ENCODE measurements at regions not wholly inside any gene's neighbourhood (a gene's known extent, or its start where the extent isn't known, plus 50 kb on each side); places are given as distances from the start of the nearest gene placed in this dataset.

GRCh38 chr14:51455041-51455835 is 196.5 kb upstream of the FRMD6 start:
- TF ChIP-seq EGR1 (IDR thresholded peaks at IDR 0.05) (no peak), TAF1 (IDR thresholded peaks at IDR 0.05; ENCODE audit: low read depth) (no peak), ZBTB7A (IDR thresholded peaks at IDR 0.05; ENCODE audit: low read depth) (no peak), REST (IDR thresholded peaks at IDR 0.05; ENCODE audit: low read depth) (no peak), CEBPB (IDR thresholded peaks at IDR 0.05) (no peak), TEAD4 (IDR thresholded peaks at IDR 0.05) (no peak), FOXM1 (IDR thresholded peaks at IDR 0.05; ENCODE audit: borderline replicate concordance, low read depth) (no peak), NFIC (IDR thresholded peaks at IDR 0.05) (no peak), RAD21 (IDR thresholded peaks at IDR 0.05; ENCODE audit: low read depth) (no peak), USF1 (IDR thresholded peaks at IDR 0.05) (no peak), YY1 (IDR thresholded peaks at IDR 0.05; ENCODE audit: low read depth) (no peak), EP300 (IDR thresholded peaks at IDR 0.05; ENCODE audit: borderline replicate concordance) (no peak), MAX (IDR thresholded peaks at IDR 0.05) (no peak), TCF12 (IDR thresholded peaks at IDR 0.05; ENCODE audit: low read depth) (no peak), CREB1 (IDR thresholded peaks at IDR 0.05; ENCODE audit: low read depth) (no peak)

GRCh38 chr14:51457843-51458562 is 193.7 kb upstream of the FRMD6 start:
- no peak for TF ChIP-seq REST (IDR thresholded peaks at IDR 0.05; ENCODE audit: low read depth)
- no peak for TF ChIP-seq EP300 (IDR thresholded peaks at IDR 0.05; ENCODE audit: borderline replicate concordance)
- no peak for TF ChIP-seq TAF1 (IDR thresholded peaks at IDR 0.05; ENCODE audit: low read depth)
- no peak for TF ChIP-seq MAX (IDR thresholded peaks at IDR 0.05)
- TF ChIP-seq NFIC (IDR thresholded peaks at IDR 0.05): no peak
- no peak for TF ChIP-seq RAD21 (IDR thresholded peaks at IDR 0.05; ENCODE audit: low read depth)
- no peak for TF ChIP-seq FOXM1 (IDR thresholded peaks at IDR 0.05; ENCODE audit: borderline replicate concordance, low read depth)
- no peak for TF ChIP-seq YY1 (IDR thresholded peaks at IDR 0.05; ENCODE audit: low read depth)
- no peak for TF ChIP-seq USF1 (IDR thresholded peaks at IDR 0.05)
- no peak for TF ChIP-seq TCF12 (IDR thresholded peaks at IDR 0.05; ENCODE audit: low read depth)
- no peak for TF ChIP-seq EGR1 (IDR thresholded peaks at IDR 0.05)

- no peak for TF ChIP-seq EGR1 (IDR thresholded peaks at IDR 0.05)
- TF ChIP-seq RAD21 (IDR thresholded peaks at IDR 0.05; ENCODE audit: low read depth): no peak
- no peak for TF ChIP-seq REST (IDR thresholded peaks at IDR 0.05; ENCODE audit: low read depth)
- TF ChIP-seq TEAD4 (IDR thresholded peaks at IDR 0.05): no peak
- no peak for TF ChIP-seq MAX (IDR thresholded peaks at IDR 0.05)
- no peak for TF ChIP-seq CEBPB (IDR thresholded peaks at IDR 0.05)
- no peak for TF ChIP-seq CREB1 (IDR thresholded peaks at IDR 0.05; ENCODE audit: low read depth)
- no peak for TF ChIP-seq NFIC (IDR thresholded peaks at IDR 0.05)
- no peak for TF ChIP-seq ZBTB7A (IDR thresholded peaks at IDR 0.05; ENCODE audit: low read depth)
- TF ChIP-seq FOXM1 (IDR thresholded peaks at IDR 0.05; ENCODE audit: borderline replicate concordance, low read depth): no peak
- no peak for TF ChIP-seq TAF1 (IDR thresholded peaks at IDR 0.05; ENCODE audit: low read depth)
- TF ChIP-seq YY1 (IDR thresholded peaks at IDR 0.05; ENCODE audit: low read depth): no peak
- no peak for TF ChIP-seq TCF12 (IDR thresholded peaks at IDR 0.05; ENCODE audit: low read depth)
- no peak for TF ChIP-seq EP300 (IDR thresholded peaks at IDR 0.05; ENCODE audit: borderline replicate concordance)
- no peak for TF ChIP-seq USF1 (IDR thresholded peaks at IDR 0.05)
These were observed 193.2 kb upstream of the FRMD6 start for GRCh38 chr14:51458563-51458955.
